ENCODE measurements at regions not wholly inside any gene's neighbourhood (a gene's known extent, or its start where the extent isn't known, plus 50 kb on each side); places are given as distances from the start of the nearest gene placed in this dataset.

GRCh38 chr3:187544326-187544725, 125.9 kb downstream of the SST start:
- no peak for TF ChIP-seq CTCF (IDR thresholded peaks at IDR 0.05; ENCODE audit: extremely low read depth in 1 of 2, insufficient read depth in 1 of 2, low read depth in 1 of 2, low read length in 2 of 2)
- TF ChIP-seq POLR2A (IDR thresholded peaks at IDR 0.05; ENCODE audit: low read depth, low read length) = no peak
